GM23338 (cell line): ENCODE measurements at regions not wholly inside any gene's neighbourhood (a gene's known extent, or its start where the extent isn't known, plus 50 kb on each side); places are given as distances from the start of the nearest gene placed in this dataset.

Source experiments
- CREB1 ChIP-seq: fragments of 250-450 bp; sonication (Bioruptor Pico); IDR thresholded peaks from 2 replicates; pipeline ENCODE4 v1.5.0; 2020; ENCODE audit warnings: low read depth, mild to moderate bottlenecking, moderate library complexity
- CTCF ChIP-seq, 2 experiments: fragments of 200-600 bp in 1 of 2; sonication (generic) in 1 of 2; conservative IDR thresholded peaks; 2 replicates each; pipeline versions ENCODE4 v1.5.1 to v1.6.1; 2016 to 2017; ENCODE audit warnings: antibody characterized with exemption in 2 of 2, low read depth in 2 of 2, mild to moderate bottlenecking in 2 of 2, moderate library complexity in 1 of 2
- ETS1 ChIP-seq: IDR thresholded peaks from 2 replicates; pipeline ENCODE4 v1.6.1; 2016; ENCODE audit warnings: antibody characterized with exemption
- EZH2 ChIP-seq: fragments of 200-600 bp; sonication (generic); IDR thresholded peaks from one replicate; pipeline ENCODE4 v1.8.0; 2017; ENCODE audit warnings: antibody characterized with exemption, mild to moderate bottlenecking, low read depth; ENCODE audit not compliant: unreplicated experiment
- EZH2phosphoT487 ChIP-seq: fragments of 200-600 bp; sonication (generic); IDR thresholded peaks from one replicate; pipeline ENCODE4 v1.8.1; 2018; ENCODE audit warnings: antibody characterized with exemption; ENCODE audit not compliant: unreplicated experiment
- JUNB ChIP-seq: IDR thresholded peaks from one replicate; pipeline ENCODE4 v1.6.1; 2016; ENCODE audit warnings: antibody characterized with exemption; ENCODE audit not compliant: unreplicated experiment
- NANOG ChIP-seq: IDR thresholded peaks from 2 replicates; pipeline ENCODE4 v1.6.1; 2016; ENCODE audit warnings: antibody characterized with exemption, borderline replicate concordance
- POLR2AphosphoS5 ChIP-seq: IDR thresholded peaks from 2 replicates; pipeline ENCODE4 v1.6.1; 2016; ENCODE audit warnings: antibody characterized with exemption, low read depth
- REST ChIP-seq: IDR thresholded peaks from one replicate; pipeline ENCODE4 v1.6.1; 2018; ENCODE audit warnings: antibody characterized with exemption; ENCODE audit not compliant: unreplicated experiment
- STAT1 ChIP-seq: IDR thresholded peaks from one replicate; pipeline ENCODE4 v1.6.1; 2016; ENCODE audit warnings: antibody characterized with exemption; ENCODE audit not compliant: unreplicated experiment
- ZNF331 ChIP-seq: fragments of 250-450 bp; sonication (Bioruptor Pico); IDR thresholded peaks from 2 replicates; pipeline ENCODE4 v1.5.0; 2020; ENCODE audit warnings: low read depth, mild to moderate bottlenecking, moderate library complexity

GRCh38 chr13:70338609-70339008 is 230.4 kb upstream of the KLHL1 start:
- TF ChIP-seq CTCF (conservative IDR thresholded peaks at IDR 0.05; ENCODE audit: low read depth in 2 of 2) = no peak
- no peak for TF ChIP-seq ETS1
- TF ChIP-seq CREB1 = no peak
- TF ChIP-seq NANOG = no peak
- no peak for TF ChIP-seq EZH2
- no peak for TF ChIP-seq REST
- no peak for TF ChIP-seq ZNF331 (CRISPR knock-in tag)
- TF ChIP-seq STAT1 = no peak
- no peak for TF ChIP-seq JUNB
- no peak for TF ChIP-seq POLR2AphosphoS5
- no peak for TF ChIP-seq EZH2phosphoT487
